ENCODE measurements at regions not wholly inside any gene's neighbourhood (a gene's known extent, or its start where the extent isn't known, plus 50 kb on each side); places are given as distances from the start of the nearest gene placed in this dataset.
A peak's percentile ranks its signal among the peaks of the same experiment; 100 is the strongest.

GRCh38 chr21:25039461-25040380 is 567.6 kb downstream of the MRPL39 start:
- DNase-seq = no peak

- no peak for DNase-seq
Observed at GRCh38 chr21:25036775-25037174, 570.5 kb downstream of the MRPL39 start.

GRCh38 chr21:25031750-25032149 is 575.5 kb downstream of the MRPL39 start:
- DNase-seq = no peak

- DNase-seq = no peak
Observed at GRCh38 chr21:25029580-25029979, 577.7 kb downstream of the MRPL39 start.

GRCh38 chr21:25025596-25025995 is 581.7 kb downstream of the MRPL39 start:
- DNase-seq = no peak

- no peak for DNase-seq
Observed at GRCh38 chr21:25024639-25025038, 582.6 kb downstream of the MRPL39 start.

- DNase-seq = no peak
Observed at GRCh38 chr21:25005388-25005787, 601.9 kb downstream of the MRPL39 start.

- DNase-seq = no peak
Observed at GRCh38 chr21:25002676-25003075, 604.6 kb downstream of the MRPL39 start.

GRCh38 chr21:24995216-24995615 is 612.1 kb downstream of the MRPL39 start:
- no peak for DNase-seq

GRCh38 chr21:24994717-24995116 is 612.6 kb downstream of the MRPL39 start:
- DNase-seq = no peak

GRCh38 chr21:24989516-24989915 is 617.8 kb downstream of the MRPL39 start:
- DNase-seq = no peak

GRCh38 chr21:24988941-24989340 is 618.3 kb downstream of the MRPL39 start:
- DNase-seq = no peak

GRCh38 chr21:24976238-24976637 is 631.0 kb downstream of the MRPL39 start:
- no peak for DNase-seq

GRCh38 chr21:24969068-24969467 is 638.2 kb downstream of the MRPL39 start:
- DNase-seq = no peak

GRCh38 chr21:24955275-24955961 is 651.9 kb downstream of the MRPL39 start:
- DNase-seq = no peak

GRCh38 chr21:24948186-24948585 is 659.1 kb downstream of the MRPL39 start:
- DNase-seq = no peak

GRCh38 chr21:24945910-24946309 is 661.4 kb downstream of the MRPL39 start:
- no peak for DNase-seq

- DNase-seq = no peak
Observed at GRCh38 chr21:24941316-24942185, 665.7 kb downstream of the MRPL39 start.

- DNase-seq = peak in 25 of 58 donors; percentile 1 to 56 (median 6)
Observed at GRCh38 chr21:24939291-24939690, 668.0 kb downstream of the MRPL39 start.

GRCh38 chr21:24938573-24938972 is 668.7 kb downstream of the MRPL39 start:
- no peak for DNase-seq

- no peak for DNase-seq
Observed at GRCh38 chr21:24935991-24936390, 671.3 kb downstream of the MRPL39 start.

- no peak for DNase-seq
Observed at GRCh38 chr21:24910591-24910990, 696.7 kb downstream of the MRPL39 start.

Measured in anterior cingulate cortex (tissue), 58 donors.